ENCODE measurements at regions not wholly inside any gene's neighbourhood (a gene's known extent, or its start where the extent isn't known, plus 50 kb on each side); places are given as distances from the start of the nearest gene placed in this dataset.

DNA sequence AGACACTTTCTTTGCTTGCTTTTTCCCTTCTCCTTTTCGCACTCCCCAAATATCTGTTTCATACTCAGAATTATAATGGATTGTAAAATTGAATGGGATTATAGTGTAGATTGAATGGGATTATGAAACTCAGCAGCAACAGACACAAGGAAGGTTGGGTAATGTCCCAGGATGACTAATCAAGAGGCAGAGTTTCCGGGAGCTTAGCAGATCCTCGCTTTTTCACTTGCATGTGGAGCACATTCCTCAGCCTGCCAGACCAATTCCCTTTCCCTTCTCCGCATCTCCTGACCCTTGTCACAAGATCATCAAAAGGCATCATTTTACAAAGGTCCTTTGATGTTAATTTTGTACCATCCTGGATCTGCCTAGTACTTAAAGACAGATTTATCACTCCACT is 55.1 kb upstream of the SLC1A1 start:
- intact Hi-C loops (cut with micrococcal nuclease), result no loop called here

- intact Hi-C loops (cut with micrococcal nuclease), result no loop called here
These were observed 56.9 kb upstream of the SLC1A1 start for GRCh38 chr9:4433379-4433778.

DNA sequence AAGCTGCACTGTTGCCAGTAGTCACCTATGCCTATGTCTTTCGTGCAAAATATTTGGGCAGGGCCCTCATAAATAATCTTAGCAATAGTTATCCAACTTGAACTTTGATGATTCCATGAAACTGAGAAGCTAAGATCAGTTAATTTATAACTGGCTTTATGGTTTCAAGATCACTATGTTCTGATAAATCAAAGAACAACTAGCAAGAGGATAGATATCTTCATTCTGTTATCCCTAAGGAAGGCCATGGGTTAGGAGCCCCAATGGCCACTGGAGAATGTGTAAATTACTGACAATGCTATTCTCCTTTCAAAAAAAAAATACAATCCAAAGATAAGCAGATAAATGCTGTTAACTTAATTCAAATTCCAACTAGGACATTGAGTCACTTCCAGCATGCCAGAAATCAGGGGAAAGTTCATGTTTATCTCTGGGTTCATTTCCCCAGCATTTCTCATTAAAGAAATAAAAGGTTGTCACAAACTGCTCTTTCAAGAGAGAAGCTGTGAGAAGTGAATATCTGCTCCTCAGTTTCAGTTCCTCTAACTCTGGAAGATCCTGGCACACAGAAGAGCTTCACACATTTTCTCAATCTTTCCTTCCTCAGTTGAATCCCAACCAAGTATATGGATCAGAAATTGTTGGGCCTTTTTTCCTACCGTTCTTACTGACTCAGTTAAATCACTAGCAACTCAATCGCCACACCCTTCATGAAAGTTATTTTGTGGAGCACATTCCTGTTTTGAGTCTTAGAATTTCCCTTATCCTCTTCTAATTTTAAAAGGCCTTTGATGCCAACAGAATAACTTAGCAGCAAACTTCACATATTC is 59.6 kb upstream of the SLC1A1 start:
- intact Hi-C loops (cut with micrococcal nuclease), result no loop called here

- intact Hi-C loops (cut with micrococcal nuclease), result no loop called here
These were observed 64.8 kb upstream of the SLC1A1 start for GRCh38 chr9:4425319-4426045.

GRCh38 chr9:4424891-4425290 is 65.4 kb upstream of the SLC1A1 start:
- intact Hi-C loops (cut with micrococcal nuclease), result no loop called here

DNA sequence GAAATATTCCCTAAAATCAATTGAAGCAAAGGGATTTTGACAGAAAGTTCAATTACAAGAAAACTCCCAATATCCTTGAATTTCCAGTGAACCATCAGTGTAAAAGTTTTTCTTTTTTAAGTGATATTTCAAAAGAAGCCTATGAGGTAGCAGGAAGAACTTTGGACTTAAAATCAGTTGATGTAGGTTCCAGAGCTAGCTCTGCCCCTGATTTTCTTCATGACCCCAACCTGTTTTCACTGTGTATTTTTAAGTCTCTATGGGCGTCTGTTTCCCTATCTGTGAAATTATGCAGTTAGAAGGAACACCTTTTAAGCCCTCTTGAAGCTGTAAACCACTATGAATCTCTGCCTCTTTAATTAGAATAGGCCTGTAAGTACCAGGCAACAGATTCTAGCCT is 66.2 kb upstream of the SLC1A1 start:
- intact Hi-C loops (cut with micrococcal nuclease), result no loop called here

DNA sequence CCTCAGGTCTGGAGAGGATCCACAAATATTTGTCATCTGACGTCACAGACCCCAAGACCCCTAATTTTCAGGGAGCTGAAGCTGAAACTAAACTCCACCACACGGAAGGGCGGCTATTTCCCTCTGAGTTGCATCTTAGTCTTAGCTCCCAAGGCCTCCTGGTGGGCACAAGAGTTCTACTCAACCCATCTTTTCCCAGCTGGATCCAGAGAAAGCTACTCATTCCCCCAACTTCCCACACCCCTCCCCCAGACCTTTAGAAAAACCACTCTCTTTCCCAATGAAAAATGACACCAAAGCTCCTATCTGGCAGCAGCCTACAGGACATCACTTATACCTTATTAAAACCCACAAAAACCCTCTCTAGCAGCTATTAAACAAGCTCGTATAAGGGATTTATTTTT is 67.1 kb upstream of the SLC1A1 start:
- intact Hi-C loops (cut with micrococcal nuclease), result no loop called here

DNA sequence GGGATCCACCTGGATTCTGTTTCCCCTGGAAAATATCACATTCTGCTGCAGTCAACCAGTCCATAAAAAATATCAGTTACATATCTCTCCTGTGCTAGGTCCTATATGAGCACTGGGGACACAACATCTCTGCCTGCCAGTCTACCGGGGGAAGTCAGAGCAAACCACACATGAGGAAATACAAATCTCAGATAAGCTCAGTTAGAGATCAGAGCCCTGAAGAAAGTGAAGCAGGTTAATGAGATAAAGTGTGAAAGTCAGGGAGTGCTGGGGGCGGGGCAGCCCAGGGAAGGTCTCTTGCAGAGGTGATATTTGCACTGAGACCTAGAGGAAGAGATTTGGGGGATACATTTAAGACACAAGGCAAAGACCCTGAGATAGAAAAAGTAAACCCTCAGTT is 67.8 kb upstream of the SLC1A1 start:
- intact Hi-C loops (cut with micrococcal nuclease), result no loop called here

DNA sequence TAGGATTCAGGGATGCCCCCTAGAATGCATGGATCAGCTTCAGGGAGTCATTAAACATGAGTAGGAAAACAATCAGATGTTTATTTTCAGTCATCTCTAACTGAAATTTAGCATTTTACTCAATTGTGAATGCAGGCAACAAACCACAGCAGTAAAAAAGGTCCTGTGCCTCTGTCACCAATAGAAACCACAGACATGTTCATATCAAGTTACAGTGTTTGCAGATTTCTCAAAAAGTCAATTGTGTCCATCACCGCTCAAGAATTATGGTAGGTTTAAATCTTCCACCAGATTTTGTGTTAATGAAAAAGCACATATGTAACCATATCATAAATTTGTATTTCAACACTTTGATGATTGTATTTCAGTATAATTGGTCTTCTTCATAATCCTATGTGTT is 68.4 kb upstream of the SLC1A1 start:
- intact Hi-C loops (cut with micrococcal nuclease), result no loop called here

GRCh38 chr9:4420351-4420750 is 69.9 kb upstream of the SLC1A1 start:
- intact Hi-C loops (cut with micrococcal nuclease), result no loop called here

- intact Hi-C loops (cut with micrococcal nuclease), result no loop called here
These were observed 72.5 kb upstream of the SLC1A1 start for GRCh38 chr9:4417578-4418325.

DNA sequence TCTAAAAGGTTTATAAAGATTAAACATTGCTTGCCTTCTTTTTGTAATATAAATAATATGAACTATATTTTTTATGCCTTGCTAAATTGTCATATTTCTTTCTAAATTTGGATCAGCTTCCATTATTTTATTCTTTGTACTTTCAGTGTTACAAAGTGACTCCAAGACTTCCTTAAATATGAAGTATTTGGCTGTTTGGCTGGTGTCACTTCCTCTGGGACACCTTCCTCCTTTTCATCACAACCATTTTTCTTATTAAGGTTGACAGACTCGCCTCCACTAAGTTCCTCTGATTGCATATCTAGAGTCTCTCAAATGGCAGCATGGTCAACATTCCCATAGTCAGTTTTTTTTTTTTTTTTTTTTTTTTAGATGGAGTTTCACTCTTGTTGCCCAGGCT is 73.8 kb upstream of the SLC1A1 start:
- intact Hi-C loops (cut with micrococcal nuclease), result no loop called here

DNA sequence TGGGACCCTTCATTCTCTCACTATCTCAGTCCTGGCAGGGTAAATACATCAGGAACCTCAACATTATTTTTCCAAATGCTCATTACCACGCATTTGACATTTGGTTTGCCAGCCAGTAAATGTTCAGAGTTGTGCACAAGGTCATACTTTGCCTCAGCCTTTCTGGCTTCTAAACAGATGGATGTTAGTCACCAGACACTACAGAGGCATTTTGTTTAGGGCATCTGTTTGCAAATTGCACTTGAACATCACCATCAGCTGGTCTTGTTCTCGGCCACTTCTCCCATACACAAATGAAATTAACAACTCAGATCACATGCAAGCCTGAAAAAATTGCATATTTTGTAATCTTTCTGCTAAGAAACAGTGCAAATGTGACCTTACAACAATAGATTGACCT is 75.0 kb upstream of the SLC1A1 start:
- intact Hi-C loops (cut with micrococcal nuclease), result no loop called here

GRCh38 chr9:4413856-4414255 is 76.4 kb upstream of the SLC1A1 start:
- intact Hi-C loops (cut with micrococcal nuclease), result no loop called here

- intact Hi-C loops (cut with micrococcal nuclease), result no loop called here
These were observed 86.1 kb upstream of the SLC1A1 start for GRCh38 chr9:4404156-4404555.

DNA sequence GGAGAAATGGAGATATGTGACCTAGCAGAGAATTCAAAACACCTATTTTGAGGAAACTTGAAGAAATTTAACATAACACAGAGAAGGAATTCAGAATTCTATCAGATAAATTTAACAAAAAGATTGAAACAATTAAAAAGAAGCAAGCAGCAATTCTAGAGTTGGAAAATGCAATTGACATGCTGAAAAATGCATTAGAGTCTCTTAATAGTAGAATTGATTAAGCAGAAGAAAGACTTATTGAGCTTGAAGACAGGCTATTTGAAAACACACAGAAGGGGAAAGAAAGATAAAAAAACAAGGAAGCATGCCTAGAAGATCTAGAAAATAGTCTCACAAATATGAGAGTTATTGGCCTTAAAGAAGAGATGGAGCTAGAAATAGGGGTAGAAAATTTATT is 87.8 kb upstream of the SLC1A1 start:
- intact Hi-C loops (cut with micrococcal nuclease), result no loop called here

- intact Hi-C loops (cut with micrococcal nuclease), result no loop called here
These were observed 89.5 kb upstream of the SLC1A1 start for GRCh38 chr9:4400731-4401130.

DNA sequence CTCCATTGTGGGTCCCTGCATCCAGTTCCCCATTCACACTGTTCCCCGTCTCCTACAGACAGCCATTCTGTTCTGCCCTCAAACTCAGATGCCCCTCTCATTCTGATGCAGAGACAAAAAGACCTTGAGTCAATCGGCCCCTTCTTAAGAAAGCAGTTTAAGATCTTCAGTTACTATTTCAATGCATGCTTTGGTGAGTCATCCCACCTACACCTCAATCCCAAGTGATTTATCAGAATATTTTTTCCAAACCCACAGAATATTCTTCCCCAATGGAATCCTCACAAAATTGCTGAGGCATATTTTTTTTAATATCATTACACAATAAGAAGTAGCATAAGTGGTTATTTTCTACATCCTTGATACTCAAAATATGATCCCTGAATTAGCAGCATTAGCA is 92.4 kb upstream of the SLC1A1 start:
- intact Hi-C loops (cut with micrococcal nuclease), result no loop called here

DNA sequence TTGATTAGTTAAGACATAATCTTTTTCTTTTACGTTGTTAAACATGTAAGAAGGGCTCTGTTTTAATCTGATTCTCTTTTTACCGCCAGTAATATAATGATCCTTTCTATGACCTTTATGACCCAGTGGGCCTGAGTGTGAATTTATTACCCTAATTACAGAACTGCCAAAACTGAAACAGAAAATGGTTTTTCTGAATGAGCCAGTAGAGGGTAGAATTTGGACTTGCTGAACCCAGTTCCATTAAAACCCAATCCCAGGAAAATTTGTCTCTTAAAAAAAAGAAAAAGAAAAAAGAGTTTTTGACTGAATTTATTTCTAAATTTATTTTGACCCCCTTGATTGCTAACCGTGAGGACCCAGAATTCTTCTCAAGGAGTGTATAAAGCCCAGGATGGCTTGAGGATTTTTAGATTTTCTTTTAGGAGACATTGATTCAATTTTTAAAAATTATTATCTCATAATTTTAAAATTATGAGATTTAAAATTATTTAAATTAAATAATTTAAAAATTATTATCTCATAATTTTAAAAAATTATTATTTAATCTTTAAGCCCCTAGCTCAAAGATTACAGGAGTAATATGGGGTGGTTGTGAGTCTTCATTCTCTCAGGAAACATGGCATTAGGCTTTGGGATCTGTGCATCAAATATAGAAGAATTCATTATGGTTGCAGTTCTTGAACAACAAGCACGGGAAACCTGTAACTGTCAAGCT is 94.1 kb upstream of the GLIS3 start:
- intact Hi-C loops (cut with micrococcal nuclease), result no loop called here

DNA sequence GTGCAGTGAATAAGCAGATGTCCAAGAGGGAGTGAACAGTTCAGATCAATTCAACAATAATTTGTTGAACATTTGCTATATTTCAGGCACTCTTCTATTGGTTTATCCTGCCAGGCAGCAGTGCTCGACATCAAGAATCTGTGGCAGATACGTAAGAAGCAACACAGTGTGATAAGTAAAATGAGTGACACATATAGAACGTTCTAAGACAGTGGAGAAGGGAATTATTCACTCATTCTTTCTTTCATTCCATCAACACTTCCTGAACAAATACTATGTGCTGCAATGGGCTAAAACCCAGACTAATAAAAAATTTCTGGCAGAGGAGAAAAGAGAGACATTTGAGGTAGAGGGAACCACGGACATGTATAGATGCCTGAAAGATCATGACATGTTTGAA is 89.9 kb upstream of the GLIS3 start:
- intact Hi-C loops (cut with micrococcal nuclease), result no loop called here

DNA sequence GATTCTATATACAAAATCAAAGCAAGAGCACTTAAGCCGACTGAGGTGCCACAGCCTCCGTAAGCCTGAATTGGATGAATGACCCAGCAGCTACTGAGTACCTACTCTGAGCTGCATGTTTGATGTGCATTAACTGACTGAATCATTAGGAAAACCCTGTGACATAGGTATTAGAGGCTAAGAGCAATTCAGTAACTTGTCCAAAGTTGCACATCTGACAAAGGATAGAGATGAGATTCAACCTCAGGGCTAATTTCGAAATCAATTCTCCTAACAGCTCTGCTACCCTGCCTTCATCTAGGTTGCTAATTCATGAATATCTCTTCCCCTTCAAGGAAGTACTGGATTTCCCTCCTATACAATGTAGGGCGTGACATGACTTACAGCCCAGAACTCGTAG is 89.1 kb upstream of the GLIS3 start:
- intact Hi-C loops (cut with micrococcal nuclease), result no loop called here

GRCh38 chr9:4386819-4387218 is 87.0 kb upstream of the GLIS3 start:
- intact Hi-C loops (cut with micrococcal nuclease), result no loop called here

Data from T-helper 1 cell treated with Interleukin-12 subunit alpha and Interleukin-12 subunit beta and Interleukin-4 antibody, amounts not matched to agents 30 ng/mL and 1 ng/mL, for 36 hours (primary cell).